Body of pancreas (tissue), 4 donors: ENCODE measurements at regions not wholly inside any gene's neighbourhood (a gene's known extent, or its start where the extent isn't known, plus 50 kb on each side); places are given as distances from the start of the nearest gene placed in this dataset.

Experiments used
- CTCF ChIP-seq, 7 experiments: fragments of 450-650 bp in 4 of 7; fragments of 200-600 bp in 3 of 7; sonication (generic) in 3 of 7; IDR thresholded peaks; one replicate each; pipeline ENCODE4 v1.5.1; 2016 to 2019; ENCODE audit warnings: antibody characterized with exemption in 7 of 7
- POLR2A ChIP-seq, 3 donors: fragments of 450-650 bp; IDR thresholded peaks; one replicate each; pipeline ENCODE4 v1.6.1; 2016; ENCODE audit warnings: antibody characterized with exemption in 3 of 3, mild to moderate bottlenecking in 2 of 3

- TF ChIP-seq CTCF (IDR thresholded peaks at IDR 0.05) (no peak), POLR2A (IDR thresholded peaks at IDR 0.05) (no peak)
Measured at GRCh38 chr12:105942281-105942680, 196.5 kb downstream of the NUAK1 start.
